ENCODE measurements at regions not wholly inside any gene's neighbourhood (a gene's known extent, or its start where the extent isn't known, plus 50 kb on each side); places are given as distances from the start of the nearest gene placed in this dataset.

GRCh38 chr2:159860581-159861310 lies 62.7 kb upstream of the CD302 start:
- H3K9me3 ChIP-seq: no peaks in the 10 kb centered on the region
- H3K36me3 ChIP-seq: no peaks in the 10 kb centered on the region
- intact Hi-C loops (cut with DNase I): no loop called here
- no peak for TF ChIP-seq POLR2A (IDR thresholded peaks at IDR 0.05)
- TF ChIP-seq CTCF (IDR thresholded peaks at IDR 0.05): no peak
- no peaks in the 10 kb centered on the region for H3K27me3 ChIP-seq
- no peak overlapping the region for H3K4me3 ChIP-seq
- 81 to 88% (median 87%) methylated on average over 4 of the region's 4 CpGs for WGBS, 4 donors
- H3K4me1 ChIP-seq: peaks cover 0 to 2% (median 0%) of the 10 kb centered on the region in 12 donors
- no peak for DNase-seq
- no peak for ATAC-seq
- no peak overlapping the region for H3K27ac ChIP-seq

GRCh38 chr2:159859583-159859982 lies 61.6 kb upstream of the CD302 start:
- 95 to 100% (median 97%) methylated on average over 1 of the region's 1 CpG for WGBS, 4 donors
- no peak for DNase-seq
- no peaks in the 10 kb centered on the region for H3K9me3 ChIP-seq

GRCh38 chr2:159856760-159857159 lies 58.8 kb upstream of the CD302 start:
- Histone ChIP-seq H3K27ac (no peak overlapping the region), H3K4me1 (peaks cover 0 to 11% (median 0%) of the 10 kb centered on the region in 12 donors), H3K27me3 (no peaks in the 10 kb centered on the region), H3K9me3 (no peaks in the 10 kb centered on the region), H3K36me3 (no peaks in the 10 kb centered on the region), H3K4me3 (no peak overlapping the region)
- TF ChIP-seq POLR2A (IDR thresholded peaks at IDR 0.05) (no peak), CTCF (IDR thresholded peaks at IDR 0.05) (no peak)
- WGBS, 4 donors: 29 to 53% (median 47%) methylated on average over 2 of the region's 2 CpGs
- ATAC-seq (no peak), DNase-seq (no peak)
- intact Hi-C loops (cut with DNase I): no loop called here

More at GRCh38 chr2:159859583-159859982, 61.6 kb upstream of the CD302 start:
- no peak overlapping the region for H3K4me3 ChIP-seq
- ATAC-seq: no peak
- TF ChIP-seq POLR2A (IDR thresholded peaks at IDR 0.05) (no peak), CTCF (IDR thresholded peaks at IDR 0.05) (no peak)
- peaks cover 0 to 11% (median 0%) of the 10 kb centered on the region in 12 donors for H3K4me1 ChIP-seq
- H3K27me3 ChIP-seq: no peaks in the 10 kb centered on the region
- H3K27ac ChIP-seq: no peak overlapping the region
- intact Hi-C loops (cut with DNase I): no loop called here
- no peaks in the 10 kb centered on the region for H3K36me3 ChIP-seq

GRCh38 chr2:159855557-159856061 lies 57.6 kb upstream of the CD302 start:
- Histone ChIP-seq H3K9me3 (no peaks in the 10 kb centered on the region), H3K27ac (no peak overlapping the region), H3K27me3 (no peaks in the 10 kb centered on the region), H3K36me3 (no peaks in the 10 kb centered on the region), H3K4me1 (peaks cover 0 to 11% (median 0%) of the 10 kb centered on the region in 12 donors), H3K4me3 (no peak overlapping the region)
- no peak for ATAC-seq
- TF ChIP-seq POLR2A (IDR thresholded peaks at IDR 0.05) (no peak), CTCF (IDR thresholded peaks at IDR 0.05) (no peak)
- DNase-seq: no peak
- 72 to 83% (median 81%) methylated on average over 5 of the region's 5 CpGs for WGBS, 4 donors
- intact Hi-C loops (cut with DNase I): no loop called here
